Tibial artery (tissue), 4 donors: ENCODE measurements at regions not wholly inside any gene's neighbourhood (a gene's known extent, or its start where the extent isn't known, plus 50 kb on each side); places are given as distances from the start of the nearest gene placed in this dataset.

Experiments
- DNase-seq, 2 donors: peaks; one replicate each; pipeline ENCODE4 v3.0.0-alpha.2; 2019
- H3K27ac ChIP-seq, 2 donors: fragments of 200-600 bp; sonication (generic) in 1 of 2; 1 replicate in 1 of 2; 2 replicates in 1 of 2; pipeline ENCODE4 v1.5.1; 2018 to 2019; ENCODE audit warnings: mild to moderate bottlenecking in 1 of 2
- H3K27me3 ChIP-seq, 2 donors: fragments of 200-600 bp; sonication (generic) in 1 of 2; one replicate each; pipeline versions ENCODE4 v1.5.1 to v1.6.0; 2016 to 2019
- H3K36me3 ChIP-seq, 3 donors: fragments of 200-600 bp; sonication (generic) in 2 of 3; one replicate each; pipeline ENCODE4 v1.5.1; 2016 to 2019; ENCODE audit warnings: mild to moderate bottlenecking in 2 of 3
- H3K4me1 ChIP-seq, 4 donors: fragments of 200-600 bp; sonication (generic) in 2 of 4; 1 replicate in 3 of 4; 2 replicates in 1 of 4; pipeline ENCODE4 v1.5.1; 2016 to 2019
- H3K4me3 ChIP-seq, 2 donors: fragments of 200-600 bp; sonication (generic) in 1 of 2; 1 replicate in 1 of 2; 2 replicates in 1 of 2; pipeline ENCODE4 v1.5.1; 2018 to 2019; ENCODE audit warnings: mild to moderate bottlenecking in 2 of 2
- H3K9me3 ChIP-seq, 3 donors: fragments of 200-600 bp; sonication (generic) in 1 of 3; one replicate each; pipeline ENCODE4 v1.5.1; 2016 to 2019
- intact Hi-C: fragments of 100-400 bp; cut with DNase I; formaldehyde crosslinking; loops from one replicate; pipeline ENCODE4 v1.15.0; 2023; ENCODE audit warnings: low total_unique reads
- TF ChIP-seq, protein P1 (sequence below), 2 experiments: fragments of 200-600 bp in 1 of 2; fragments of 450-650 bp in 1 of 2; IDR thresholded peaks; one replicate each; pipeline ENCODE4 v1.5.1; 2017 to 2019; ENCODE audit warnings: antibody characterized with exemption in 2 of 2, mild to moderate bottlenecking in 1 of 2, moderate library complexity in 1 of 2

DNA sequence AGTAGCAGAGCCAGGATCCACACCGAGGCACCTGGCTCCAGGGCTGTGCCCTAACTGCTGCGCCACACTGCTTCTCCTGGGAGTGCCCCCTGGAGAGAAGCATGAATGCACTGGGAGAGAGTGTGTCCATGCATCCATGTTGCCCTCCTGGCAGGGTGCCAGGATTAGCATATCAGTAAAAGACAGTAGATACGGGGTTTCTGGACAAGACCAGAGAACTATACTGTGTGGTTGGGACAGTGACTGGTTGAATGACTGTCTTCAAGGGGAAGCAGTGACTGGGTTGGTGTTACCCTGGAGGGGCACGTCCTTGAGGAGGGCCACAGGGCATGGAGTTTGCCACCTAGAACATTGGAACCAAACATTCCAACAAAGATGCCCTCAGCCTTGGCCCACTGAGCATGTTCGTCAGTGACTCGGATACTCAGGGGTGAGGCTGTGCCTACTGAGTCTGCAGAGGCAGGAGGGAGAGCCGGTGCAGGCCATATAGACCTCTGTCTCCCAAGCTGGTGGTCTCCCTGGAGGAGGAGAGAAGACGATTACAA, 288.8 kb downstream of the CDC5L start:
- Histone ChIP-seq H3K27ac (no peak overlapping the region), H3K4me1 (no peaks in the 10 kb centered on the region), H3K4me3 (no peak overlapping the region), H3K9me3 (no peaks in the 10 kb centered on the region), H3K27me3 (peaks cover 0 to 18% of the 10 kb centered on the region in 2 donors), H3K36me3 (no peaks in the 10 kb centered on the region)
- TF ChIP-seq, protein P1, sequence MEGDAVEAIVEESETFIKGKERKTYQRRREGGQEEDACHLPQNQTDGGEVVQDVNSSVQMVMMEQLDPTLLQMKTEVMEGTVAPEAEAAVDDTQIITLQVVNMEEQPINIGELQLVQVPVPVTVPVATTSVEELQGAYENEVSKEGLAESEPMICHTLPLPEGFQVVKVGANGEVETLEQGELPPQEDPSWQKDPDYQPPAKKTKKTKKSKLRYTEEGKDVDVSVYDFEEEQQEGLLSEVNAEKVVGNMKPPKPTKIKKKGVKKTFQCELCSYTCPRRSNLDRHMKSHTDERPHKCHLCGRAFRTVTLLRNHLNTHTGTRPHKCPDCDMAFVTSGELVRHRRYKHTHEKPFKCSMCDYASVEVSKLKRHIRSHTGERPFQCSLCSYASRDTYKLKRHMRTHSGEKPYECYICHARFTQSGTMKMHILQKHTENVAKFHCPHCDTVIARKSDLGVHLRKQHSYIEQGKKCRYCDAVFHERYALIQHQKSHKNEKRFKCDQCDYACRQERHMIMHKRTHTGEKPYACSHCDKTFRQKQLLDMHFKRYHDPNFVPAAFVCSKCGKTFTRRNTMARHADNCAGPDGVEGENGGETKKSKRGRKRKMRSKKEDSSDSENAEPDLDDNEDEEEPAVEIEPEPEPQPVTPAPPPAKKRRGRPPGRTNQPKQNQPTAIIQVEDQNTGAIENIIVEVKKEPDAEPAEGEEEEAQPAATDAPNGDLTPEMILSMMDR (IDR thresholded peaks at IDR 0.05): no peak
- intact Hi-C loops: no loop called here
- DNase-seq: no peak

GRCh38 chr6:44676826-44677433, 289.4 kb downstream of the CDC5L start:
- Histone ChIP-seq H3K27ac (no peak overlapping the region), H3K36me3 (no peaks in the 10 kb centered on the region), H3K4me1 (no peaks in the 10 kb centered on the region), H3K9me3 (no peaks in the 10 kb centered on the region), H3K27me3 (peaks cover 0 to 17% of the 10 kb centered on the region in 2 donors), H3K4me3 (no peak overlapping the region)
- TF ChIP-seq, protein P1 (IDR thresholded peaks at IDR 0.05): no peak
- intact Hi-C loops: no loop called here
- DNase-seq: no peak

DNA sequence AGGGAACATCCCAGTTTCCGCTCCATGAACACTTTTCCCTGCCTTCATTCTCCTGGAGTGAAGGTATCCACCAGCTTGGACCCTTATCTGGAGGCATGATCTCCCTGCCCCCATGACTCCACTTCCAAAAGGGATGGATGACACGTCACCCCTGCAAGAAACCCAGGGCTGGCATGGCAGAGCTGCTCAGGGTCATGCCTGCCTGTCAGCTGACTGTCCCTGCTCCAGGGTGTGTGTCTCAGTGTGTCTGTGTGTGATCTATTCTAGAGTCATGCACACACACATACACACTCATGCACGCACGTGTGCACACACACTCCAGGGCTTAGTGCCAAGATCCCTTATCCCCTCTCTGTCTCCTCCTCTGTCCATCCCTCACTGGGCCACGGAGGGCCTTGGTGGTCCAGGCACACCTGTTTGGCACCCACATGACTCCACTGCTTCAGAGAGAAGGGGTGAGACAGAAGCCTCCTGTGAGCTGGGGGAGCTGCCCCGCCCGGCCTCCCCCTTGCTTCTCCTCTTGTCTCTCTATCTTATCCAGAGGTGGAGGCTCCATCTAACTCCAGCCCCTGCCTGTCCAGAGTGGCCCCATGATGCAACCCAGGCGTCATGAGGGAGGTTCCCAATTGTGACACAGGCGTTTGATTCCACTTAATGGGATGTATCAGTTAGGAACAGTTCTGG, 290.9 kb downstream of the CDC5L start:
- Histone ChIP-seq H3K9me3 (no peaks in the 10 kb centered on the region), H3K27me3 (peaks cover 0 to 11% of the 10 kb centered on the region in 2 donors), H3K27ac (no peak overlapping the region), H3K36me3 (no peaks in the 10 kb centered on the region), H3K4me3 (no peak overlapping the region), H3K4me1 (no peaks in the 10 kb centered on the region)
- intact Hi-C loops: no loop called here
- TF ChIP-seq, protein P1 (IDR thresholded peaks at IDR 0.05): no peak
- DNase-seq: no peak

- no peaks in the 10 kb centered on the region for H3K9me3 ChIP-seq
- H3K27ac ChIP-seq: no peak overlapping the region
- no peak for DNase-seq
- H3K4me1 ChIP-seq: no peaks in the 10 kb centered on the region
- H3K36me3 ChIP-seq: no peaks in the 10 kb centered on the region
- TF ChIP-seq, protein P1 (IDR thresholded peaks at IDR 0.05): no peak
- no peak overlapping the region for H3K4me3 ChIP-seq
- H3K27me3 ChIP-seq: peaks cover 0 to 2% of the 10 kb centered on the region in 2 donors
- intact Hi-C loops: no loop called here
These were observed 292.1 kb downstream of the CDC5L start for GRCh38 chr6:44679438-44680201.

GRCh38 chr6:44680202-44680720, 292.8 kb downstream of the CDC5L start:
- Histone ChIP-seq H3K4me3 (no peak overlapping the region), H3K4me1 (no peaks in the 10 kb centered on the region), H3K27me3 (no peaks in the 10 kb centered on the region), H3K36me3 (no peaks in the 10 kb centered on the region), H3K9me3 (no peaks in the 10 kb centered on the region), H3K27ac (no peak overlapping the region)
- TF ChIP-seq, protein P1 (IDR thresholded peaks at IDR 0.05): no peak
- intact Hi-C loops: no loop called here
- DNase-seq: no peak
